HAP-1 (cell line): ENCODE measurements at regions not wholly inside any gene's neighbourhood (a gene's known extent, or its start where the extent isn't known, plus 50 kb on each side); places are given as distances from the start of the nearest gene placed in this dataset.

ENCODE experiments used
- DNase-seq, 2 experiments: peaks; one replicate each; pipeline ENCODE4 v3.0.0-alpha.2; 2016 to 2020; ENCODE audit warnings: low spot score in 2 of 2
- H3K27me3 ChIP-seq: fragments of 250-450 bp; sonication (Bioruptor Pico); 2 replicates; pipeline ENCODE4 v1.5.1; 2020; ENCODE audit warnings: low read depth, mild to moderate bottlenecking, moderate library complexity
- H3K36me3 ChIP-seq: fragments of 250-450 bp; sonication (Bioruptor Pico); replicated peaks from 2 replicates; pipeline ENCODE4 v1.5.1; 2020; ENCODE audit warnings: mild to moderate bottlenecking
- H3K4me1 ChIP-seq: fragments of 250-450 bp; sonication (Bioruptor Pico); 2 replicates; pipeline ENCODE4 v1.5.1; 2020; ENCODE audit warnings: mild to moderate bottlenecking
- H3K4me3 ChIP-seq: fragments of 250-450 bp; sonication (Bioruptor Pico); 2 replicates; pipeline ENCODE4 v1.5.1; 2020; ENCODE audit warnings: mild to moderate bottlenecking, moderate library complexity
- H3K9me3 ChIP-seq: fragments of 250-450 bp; sonication (Bioruptor Pico); 2 replicates; pipeline ENCODE4 v1.5.1; 2020; ENCODE audit warnings: mild to moderate bottlenecking, moderate library complexity
- in situ Hi-C: fragments of 300-500 bp; cut with MboI; formaldehyde crosslinking; loops from 3 replicates; pipeline ENCODE4 v1.14.3; 2020; ENCODE audit warnings: low sequenced_read_pairs, inconsistent platforms, mixed read lengths

DNA sequence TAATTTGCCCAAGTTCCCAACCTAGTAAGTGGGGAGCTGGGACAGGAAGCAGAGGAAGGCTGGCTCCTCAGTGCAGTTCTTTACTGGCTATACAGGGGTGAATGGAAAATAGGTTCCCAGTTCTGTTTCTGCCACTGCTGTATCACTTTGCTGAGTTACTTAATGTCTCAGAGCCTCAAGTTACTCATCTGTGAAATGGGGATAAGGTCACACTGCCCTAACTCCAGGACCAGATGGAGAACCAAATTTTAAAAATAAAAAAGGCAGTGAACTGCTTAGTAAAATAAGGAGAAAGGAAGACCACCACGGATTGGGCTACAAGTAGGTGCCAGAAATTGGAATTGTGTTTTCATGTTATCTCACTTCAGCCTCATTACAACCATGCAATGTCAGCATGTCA is 147.8 kb downstream of the OMA1 start:
- H3K4me3 ChIP-seq = no peak overlapping the region
- no peak for DNase-seq
- H3K4me1 ChIP-seq = no peaks in the 10 kb centered on the region; the same call in 1 of the 2 replicates
- H3K9me3 ChIP-seq = no peaks in the 10 kb centered on the region
- no peaks in the 10 kb centered on the region for H3K36me3 ChIP-seq
- in situ Hi-C loops = no loop called here
- no peaks in the 10 kb centered on the region for H3K27me3 ChIP-seq

DNA sequence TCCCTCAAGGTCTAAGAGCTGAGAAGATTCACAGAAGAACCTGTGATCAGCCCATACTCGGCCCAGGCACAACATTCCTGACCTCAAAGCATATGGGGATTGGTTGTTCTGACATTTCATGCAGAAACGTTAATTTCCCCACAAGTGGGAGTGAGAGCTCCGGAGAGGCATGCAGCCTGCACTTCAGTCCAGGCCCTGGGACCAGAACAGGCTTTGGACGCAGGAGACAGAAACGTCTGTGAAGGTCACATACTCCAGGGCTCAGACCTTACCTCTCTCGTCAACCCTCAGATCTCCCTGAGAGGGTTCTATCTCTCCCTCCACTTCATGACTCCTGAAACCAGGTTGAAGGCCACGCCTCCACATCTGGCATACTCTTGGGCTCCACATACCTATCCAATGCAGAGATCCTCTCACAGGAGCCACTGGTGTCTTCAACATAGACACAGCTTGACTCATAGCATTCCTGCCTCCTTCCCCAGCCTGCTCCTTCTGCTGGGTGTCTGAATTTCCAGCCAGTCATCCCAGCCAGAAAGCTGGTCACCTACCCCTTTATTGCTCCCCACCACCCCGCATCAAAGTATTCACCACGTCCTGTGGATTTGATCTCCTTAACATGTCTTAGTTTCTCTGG is 149.2 kb downstream of the OMA1 start:
- H3K4me1 ChIP-seq = no peaks in the 10 kb centered on the region; the same call in 1 of the 2 replicates
- no peaks in the 10 kb centered on the region for H3K27me3 ChIP-seq
- no peaks in the 10 kb centered on the region for H3K36me3 ChIP-seq
- no peak for DNase-seq
- in situ Hi-C loops = no loop called here
- no peak overlapping the region for H3K4me3 ChIP-seq
- H3K9me3 ChIP-seq = no peaks in the 10 kb centered on the region

DNA sequence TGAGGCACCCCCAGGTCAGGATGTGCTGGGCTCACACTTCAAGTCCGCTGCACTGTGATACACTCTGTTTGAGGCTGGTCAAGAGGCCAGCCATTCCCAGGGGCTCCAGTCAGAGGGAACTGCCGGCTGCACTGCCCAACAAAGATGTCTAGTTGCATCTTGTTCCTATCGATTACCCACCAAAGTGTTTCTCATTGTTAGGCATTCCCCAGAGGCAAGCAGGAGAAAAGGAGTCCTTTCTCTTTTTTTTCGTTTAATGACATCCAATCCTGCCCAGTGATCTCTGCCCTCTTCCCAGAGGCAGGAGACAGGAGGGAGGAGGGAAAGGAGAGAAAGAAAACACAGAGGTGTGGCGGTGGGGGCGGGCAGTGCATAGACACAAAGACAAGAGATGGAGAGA is 150.4 kb downstream of the OMA1 start:
- H3K4me3 ChIP-seq = no peak overlapping the region
- in situ Hi-C loops = no loop called here
- DNase-seq = no peak
- H3K9me3 ChIP-seq = no peaks in the 10 kb centered on the region
- no peaks in the 10 kb centered on the region; the same call in 1 of the 2 replicates for H3K4me1 ChIP-seq
- no peaks in the 10 kb centered on the region for H3K27me3 ChIP-seq
- no peaks in the 10 kb centered on the region for H3K36me3 ChIP-seq

GRCh38 chr1:58395355-58395754 is 151.2 kb downstream of the OMA1 start:
- H3K27me3 ChIP-seq = no peaks in the 10 kb centered on the region
- H3K4me1 ChIP-seq = no peaks in the 10 kb centered on the region; the same call in 1 of the 2 replicates
- H3K9me3 ChIP-seq = no peaks in the 10 kb centered on the region
- H3K4me3 ChIP-seq = no peak overlapping the region
- DNase-seq = no peak
- no peaks in the 10 kb centered on the region for H3K36me3 ChIP-seq
- in situ Hi-C loops = no loop called here

GRCh38 chr1:58392083-58392482 is 154.4 kb downstream of the OMA1 start:
- Histone ChIP-seq H3K4me1 (no peaks in the 10 kb centered on the region), H3K27me3 (no peaks in the 10 kb centered on the region)
- in situ Hi-C loops = no loop called here

GRCh38 chr1:58391514-58391913 is 155.0 kb downstream of the OMA1 start:
- no peak for DNase-seq
- H3K4me3 ChIP-seq = no peak overlapping the region
- H3K27me3 ChIP-seq = no peaks in the 10 kb centered on the region
- H3K4me1 ChIP-seq = no peaks in the 10 kb centered on the region
- no peaks in the 10 kb centered on the region for H3K9me3 ChIP-seq
- in situ Hi-C loops = no loop called here
- no peaks in the 10 kb centered on the region for H3K36me3 ChIP-seq

More at GRCh38 chr1:58392083-58392482, 154.4 kb downstream of the OMA1 start:
- H3K36me3 ChIP-seq = no peaks in the 10 kb centered on the region
- peak in 1 of 2 experiments; percentile 6 for DNase-seq
- no peak overlapping the region for H3K4me3 ChIP-seq
- H3K9me3 ChIP-seq = no peaks in the 10 kb centered on the region

- Histone ChIP-seq H3K27me3 (no peaks in the 10 kb centered on the region), H3K36me3 (no peaks in the 10 kb centered on the region), H3K4me3 (no peak overlapping the region), H3K4me1 (no peaks in the 10 kb centered on the region), H3K9me3 (no peaks in the 10 kb centered on the region)
- in situ Hi-C loops = no loop called here
- DNase-seq = no peak
Measured at GRCh38 chr1:58391056-58391455, 155.5 kb downstream of the OMA1 start.

- in situ Hi-C loops = no loop called here
- no peaks in the 10 kb centered on the region for H3K9me3 ChIP-seq
Measured at GRCh38 chr1:58390091-58390490, 156.4 kb downstream of the OMA1 start.

DNA sequence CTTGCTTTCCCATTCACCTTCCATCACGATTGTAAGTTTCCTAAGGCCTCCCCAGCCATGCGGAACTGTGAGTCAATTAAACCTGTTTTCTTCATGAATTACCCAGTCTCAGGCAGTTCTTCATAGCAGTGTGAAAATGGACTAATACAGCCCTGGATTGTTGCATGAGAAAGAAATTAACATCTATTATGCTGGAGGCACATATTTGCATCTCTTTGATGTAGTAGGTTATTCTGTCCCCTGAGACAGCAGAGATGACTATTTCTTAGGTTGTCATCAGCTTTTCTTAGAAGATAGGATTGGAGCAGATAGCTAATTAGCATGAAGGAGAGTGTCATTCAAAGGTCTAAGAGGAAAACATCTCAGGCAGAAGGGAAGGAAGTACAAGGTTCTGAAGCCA is 166.2 kb downstream of the OMA1 start:
- no peaks in the 10 kb centered on the region for H3K27me3 ChIP-seq
- H3K9me3 ChIP-seq = no peaks in the 10 kb centered on the region
- H3K36me3 ChIP-seq = no peaks in the 10 kb centered on the region
- H3K4me3 ChIP-seq = no peak overlapping the region
- no peak for DNase-seq
- in situ Hi-C loops = no loop called here
- H3K4me1 ChIP-seq = no peaks in the 10 kb centered on the region

More at GRCh38 chr1:58390091-58390490, 156.4 kb downstream of the OMA1 start:
- no peak for DNase-seq
- Histone ChIP-seq H3K4me3 (no peak overlapping the region), H3K36me3 (no peaks in the 10 kb centered on the region), H3K27me3 (no peaks in the 10 kb centered on the region), H3K4me1 (no peaks in the 10 kb centered on the region)

DNA sequence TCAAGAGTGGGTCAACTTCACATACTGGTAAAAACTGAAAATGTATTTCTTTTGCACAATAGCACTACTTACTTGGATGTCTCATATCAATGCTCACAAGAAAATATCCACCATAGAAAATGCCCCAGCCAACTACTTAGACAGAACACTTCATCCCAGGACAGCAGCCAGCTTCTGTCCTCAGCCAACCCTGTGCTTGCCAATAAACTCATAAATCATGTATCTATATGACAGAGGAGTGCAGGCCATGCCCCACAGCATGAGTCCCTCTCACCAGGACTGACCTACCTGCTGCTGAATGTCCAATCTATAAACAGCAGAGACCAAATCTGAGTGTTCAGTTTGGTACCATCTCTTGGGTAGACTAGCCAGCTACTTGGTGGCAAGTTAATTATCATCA is 179.3 kb downstream of the OMA1 start:
- no peaks in the 10 kb centered on the region for H3K4me1 ChIP-seq
- DNase-seq = no peak
- no peaks in the 10 kb centered on the region for H3K9me3 ChIP-seq
- H3K36me3 ChIP-seq = no peaks in the 10 kb centered on the region
- H3K4me3 ChIP-seq = no peak overlapping the region
- H3K27me3 ChIP-seq = no peaks in the 10 kb centered on the region
- in situ Hi-C loops = no loop called here

DNA sequence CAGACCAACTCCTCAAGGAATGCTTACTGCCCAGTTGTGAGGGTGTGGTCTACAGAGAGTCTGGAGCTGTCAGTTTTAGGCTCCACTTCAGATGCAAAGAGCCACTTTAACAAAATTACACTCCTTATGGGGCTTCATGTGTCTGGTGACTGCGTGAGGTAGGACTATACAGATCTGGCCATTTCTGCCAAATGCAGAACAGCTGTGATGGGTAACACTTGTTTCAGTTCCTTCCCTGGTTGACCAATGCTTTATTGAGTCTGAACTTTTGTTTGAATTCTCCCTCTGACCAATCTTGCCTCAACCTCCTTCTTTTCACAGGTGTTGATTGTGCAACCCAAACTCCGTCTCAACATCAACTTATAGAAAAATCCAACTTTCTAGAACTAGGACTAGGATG is 181.2 kb downstream of the OMA1 start:
- DNase-seq = no peak
- Histone ChIP-seq H3K4me3 (no peak overlapping the region), H3K27me3 (no peaks in the 10 kb centered on the region), H3K4me1 (no peaks in the 10 kb centered on the region), H3K9me3 (no peaks in the 10 kb centered on the region), H3K36me3 (no peaks in the 10 kb centered on the region)
- in situ Hi-C loops = no loop called here

DNA sequence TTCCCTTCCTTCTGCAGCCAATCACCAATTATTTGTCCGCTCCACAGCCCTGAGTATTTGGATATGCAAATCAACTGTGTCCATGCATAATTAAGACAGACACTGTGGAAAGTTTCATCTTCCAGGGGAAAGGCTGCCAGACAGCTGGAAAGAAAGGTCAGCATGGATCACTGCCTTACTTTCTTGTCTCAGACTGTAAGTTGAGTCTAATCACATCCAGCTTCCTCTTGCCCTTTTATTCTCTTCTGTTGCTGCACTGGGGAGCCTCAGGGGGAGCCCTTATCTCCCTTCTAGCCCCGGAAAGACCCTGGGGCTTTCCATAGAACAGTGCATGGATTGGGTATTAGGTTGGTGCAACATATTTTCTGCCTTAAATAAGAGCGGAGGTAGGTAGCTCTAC is 182.9 kb downstream of the OMA1 start:
- H3K4me3 ChIP-seq = no peak overlapping the region
- H3K4me1 ChIP-seq = no peaks in the 10 kb centered on the region
- no peaks in the 10 kb centered on the region for H3K9me3 ChIP-seq
- in situ Hi-C loops = no loop called here
- H3K27me3 ChIP-seq = no peaks in the 10 kb centered on the region
- H3K36me3 ChIP-seq = no peaks in the 10 kb centered on the region
- no peak for DNase-seq

GRCh38 chr1:58361134-58361533 is 185.4 kb downstream of the OMA1 start:
- in situ Hi-C loops = no loop called here
- DNase-seq = no peak
- no peaks in the 10 kb centered on the region for H3K27me3 ChIP-seq

DNA sequence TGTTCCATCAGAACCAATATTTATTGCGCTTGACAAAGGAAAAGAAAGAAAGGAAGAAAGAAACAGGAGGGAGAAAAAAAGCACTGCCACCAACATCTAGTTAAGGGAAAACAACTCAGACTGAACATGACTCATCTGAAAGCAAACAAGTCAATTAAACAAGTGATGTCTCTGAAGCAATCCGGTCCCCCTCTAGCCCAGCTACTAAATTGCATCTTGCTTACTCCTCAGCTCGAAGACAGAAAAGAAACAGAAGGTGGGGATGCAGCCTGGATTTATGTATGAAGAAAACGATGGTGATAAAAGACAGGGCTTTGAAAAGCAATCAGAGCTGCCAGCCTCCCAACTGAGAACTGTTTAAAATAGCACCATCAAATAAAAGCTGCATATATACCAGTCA is 188.2 kb downstream of the OMA1 start:
- Histone ChIP-seq H3K36me3 (no peaks in the 10 kb centered on the region), H3K9me3 (no peaks in the 10 kb centered on the region), H3K27me3 (no peaks in the 10 kb centered on the region), H3K4me1 (no peaks in the 10 kb centered on the region), H3K4me3 (no peak overlapping the region)
- DNase-seq = no peak
- in situ Hi-C loops = no loop called here

More at GRCh38 chr1:58361134-58361533, 185.4 kb downstream of the OMA1 start:
- H3K36me3 ChIP-seq = no peaks in the 10 kb centered on the region
- no peaks in the 10 kb centered on the region for H3K4me1 ChIP-seq
- no peak overlapping the region for H3K4me3 ChIP-seq
- H3K9me3 ChIP-seq = no peaks in the 10 kb centered on the region

- H3K36me3 ChIP-seq = no peaks in the 10 kb centered on the region
Measured at GRCh38 chr1:58356402-58356801, 190.1 kb downstream of the OMA1 start.

More at GRCh38 chr1:58356402-58356801, 190.1 kb downstream of the OMA1 start:
- H3K27me3 ChIP-seq = no peaks in the 10 kb centered on the region
- H3K4me1 ChIP-seq = no peaks in the 10 kb centered on the region
- in situ Hi-C loops = no loop called here
- no peak for DNase-seq
- no peak overlapping the region for H3K4me3 ChIP-seq
- no peaks in the 10 kb centered on the region for H3K9me3 ChIP-seq
